ENCODE measurements at regions not wholly inside any gene's neighbourhood (a gene's known extent, or its start where the extent isn't known, plus 50 kb on each side); places are given as distances from the start of the nearest gene placed in this dataset.

DNA sequence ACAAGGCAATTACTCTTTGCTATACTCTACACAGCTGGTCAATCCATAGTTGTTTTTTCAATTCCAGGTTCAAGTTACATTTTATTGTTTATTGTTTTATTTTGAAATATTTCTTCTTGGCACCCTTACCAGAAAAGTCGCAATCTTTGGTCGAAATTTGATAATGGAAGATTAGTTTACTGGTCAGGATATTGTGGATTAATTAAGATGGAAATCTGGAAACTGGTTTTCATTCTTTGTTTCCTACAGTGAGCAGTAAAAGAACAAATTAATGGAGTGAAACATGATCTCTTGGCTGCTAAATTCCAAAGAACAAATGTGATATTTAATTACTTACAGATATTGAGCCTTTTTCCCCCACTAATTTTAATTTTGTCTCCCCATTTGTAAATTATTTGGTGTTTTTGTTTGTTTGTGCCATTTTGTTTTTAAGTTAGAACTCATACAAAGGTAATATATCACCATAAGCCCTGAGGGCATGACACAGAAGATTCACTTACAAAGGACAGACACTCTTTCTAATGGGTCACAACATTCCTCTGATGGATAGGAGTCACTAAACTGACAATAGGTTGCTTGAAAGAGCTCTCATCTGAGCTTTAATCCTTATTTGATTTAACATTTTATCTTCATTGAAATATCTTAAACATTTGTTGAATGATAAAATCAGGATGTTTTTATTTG lies 700.2 kb downstream of the KCNJ2 start:
- intact Hi-C loops (cut with DNase I; ENCODE audit: low total_unique reads): no loop called here
- Histone ChIP-seq H3K4me1 (no peaks in the 10 kb centered on the region), H3K27me3 (no peaks in the 10 kb centered on the region), H3K27ac (no peak overlapping the region), H3K4me3 (no peak overlapping the region), H3K9me3 (no peaks in the 10 kb centered on the region), H3K36me3 (no peaks in the 10 kb centered on the region)
- TF ChIP-seq, protein P1, sequence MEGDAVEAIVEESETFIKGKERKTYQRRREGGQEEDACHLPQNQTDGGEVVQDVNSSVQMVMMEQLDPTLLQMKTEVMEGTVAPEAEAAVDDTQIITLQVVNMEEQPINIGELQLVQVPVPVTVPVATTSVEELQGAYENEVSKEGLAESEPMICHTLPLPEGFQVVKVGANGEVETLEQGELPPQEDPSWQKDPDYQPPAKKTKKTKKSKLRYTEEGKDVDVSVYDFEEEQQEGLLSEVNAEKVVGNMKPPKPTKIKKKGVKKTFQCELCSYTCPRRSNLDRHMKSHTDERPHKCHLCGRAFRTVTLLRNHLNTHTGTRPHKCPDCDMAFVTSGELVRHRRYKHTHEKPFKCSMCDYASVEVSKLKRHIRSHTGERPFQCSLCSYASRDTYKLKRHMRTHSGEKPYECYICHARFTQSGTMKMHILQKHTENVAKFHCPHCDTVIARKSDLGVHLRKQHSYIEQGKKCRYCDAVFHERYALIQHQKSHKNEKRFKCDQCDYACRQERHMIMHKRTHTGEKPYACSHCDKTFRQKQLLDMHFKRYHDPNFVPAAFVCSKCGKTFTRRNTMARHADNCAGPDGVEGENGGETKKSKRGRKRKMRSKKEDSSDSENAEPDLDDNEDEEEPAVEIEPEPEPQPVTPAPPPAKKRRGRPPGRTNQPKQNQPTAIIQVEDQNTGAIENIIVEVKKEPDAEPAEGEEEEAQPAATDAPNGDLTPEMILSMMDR (IDR thresholded peaks at IDR 0.05): no peak
- no peak for TF ChIP-seq POLR2A (IDR thresholded peaks at IDR 0.05)
- DNase-seq: no peak

DNA sequence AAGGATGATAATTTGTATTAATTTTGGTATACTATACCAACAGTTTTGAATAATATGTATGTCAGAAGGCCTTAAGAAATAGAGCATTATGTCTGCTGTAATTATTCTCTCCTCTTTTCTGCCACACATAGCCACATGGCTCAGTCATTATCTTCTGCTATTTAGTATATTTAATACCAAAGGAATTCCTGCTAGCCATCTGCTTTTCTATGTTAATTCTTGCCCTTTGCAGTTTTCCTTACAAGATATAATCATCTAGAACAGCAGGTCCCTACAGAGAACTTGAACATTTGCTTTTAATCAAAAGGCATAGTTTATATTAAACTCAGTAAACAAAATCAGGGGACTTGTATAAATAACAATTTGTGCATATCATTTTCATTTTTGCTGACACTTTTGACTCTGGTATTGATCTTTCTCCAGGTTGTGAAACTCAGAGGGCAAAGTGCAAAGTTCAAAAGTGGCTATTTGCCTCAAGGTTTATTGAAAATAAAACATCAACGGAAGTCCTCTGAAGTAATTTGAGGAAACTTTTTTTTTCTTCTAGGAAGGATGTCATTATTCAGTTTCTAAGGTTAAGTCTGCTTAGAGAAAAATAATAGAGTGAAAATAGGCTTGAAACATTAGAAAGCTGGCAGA lies 702.0 kb downstream of the KCNJ2 start:
- intact Hi-C loops (cut with DNase I; ENCODE audit: low total_unique reads): no loop called here
- Histone ChIP-seq H3K36me3 (no peaks in the 10 kb centered on the region), H3K4me1 (no peaks in the 10 kb centered on the region), H3K9me3 (no peaks in the 10 kb centered on the region), H3K27me3 (no peaks in the 10 kb centered on the region), H3K27ac (no peak overlapping the region), H3K4me3 (no peak overlapping the region)
- no peak for TF ChIP-seq POLR2A (IDR thresholded peaks at IDR 0.05)
- TF ChIP-seq, protein P1 (IDR thresholded peaks at IDR 0.05): no peak
- DNase-seq: no peak

DNA sequence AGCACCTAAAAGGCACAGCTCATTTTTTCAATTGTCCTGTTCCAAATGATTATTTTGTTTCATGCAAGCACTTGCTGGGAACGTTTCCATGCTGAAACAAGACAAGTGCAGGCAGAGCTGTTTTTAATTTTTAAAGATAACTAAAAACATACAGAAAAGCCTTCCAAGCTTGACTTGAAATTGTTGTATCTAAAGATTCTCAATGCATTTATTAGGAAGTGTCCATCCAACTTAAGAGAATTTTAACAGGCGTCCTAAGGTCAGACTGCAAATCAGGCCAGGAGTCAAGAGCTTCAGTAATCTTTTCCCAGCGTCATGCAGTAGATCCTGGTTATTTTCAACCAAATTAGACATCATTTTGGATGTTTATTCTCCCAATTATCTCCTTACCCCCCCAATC lies 702.8 kb downstream of the KCNJ2 start:
- H3K4me1 ChIP-seq: no peaks in the 10 kb centered on the region
- TF ChIP-seq POLR2A (IDR thresholded peaks at IDR 0.05): no peak
- TF ChIP-seq, protein P1 (IDR thresholded peaks at IDR 0.05): no peak
- intact Hi-C loops (cut with DNase I; ENCODE audit: low total_unique reads): no loop called here
- no peak for DNase-seq
- no peaks in the 10 kb centered on the region for H3K36me3 ChIP-seq
- H3K9me3 ChIP-seq: no peaks in the 10 kb centered on the region
- H3K27ac ChIP-seq: no peak overlapping the region
- no peak overlapping the region for H3K4me3 ChIP-seq
- no peaks in the 10 kb centered on the region for H3K27me3 ChIP-seq

DNA sequence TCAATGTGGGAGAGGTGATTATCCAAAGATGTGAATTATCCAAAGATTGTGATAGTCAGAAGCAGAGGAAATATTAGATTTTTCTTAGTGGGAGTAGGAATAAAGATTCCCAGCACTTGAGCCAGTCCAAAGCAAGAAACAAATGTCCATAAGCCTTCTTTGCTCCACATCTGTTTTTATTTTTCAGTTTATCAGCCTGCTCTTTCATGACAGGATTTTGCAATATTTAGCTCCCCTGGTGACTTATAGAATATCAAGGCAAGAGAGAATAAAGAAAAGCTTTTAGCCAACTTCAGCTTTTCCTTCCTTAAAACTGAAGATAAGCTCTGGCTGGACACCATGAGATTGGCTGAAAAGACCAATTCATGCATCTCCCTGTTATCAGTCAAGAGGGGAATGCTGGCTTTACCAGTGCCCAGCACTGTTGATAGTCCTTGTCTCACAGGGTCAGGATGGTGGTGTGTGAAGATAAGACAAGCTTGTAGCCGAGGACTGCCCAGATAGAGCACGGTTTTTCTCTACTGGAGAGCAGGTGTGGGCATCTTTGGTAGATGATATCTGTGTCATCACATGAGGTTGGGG lies 706.5 kb downstream of the KCNJ2 start:
- no peak for DNase-seq
- TF ChIP-seq, protein P1 (IDR thresholded peaks at IDR 0.05): no peak
- TF ChIP-seq POLR2A (IDR thresholded peaks at IDR 0.05): no peak
- intact Hi-C loops (cut with DNase I; ENCODE audit: low total_unique reads): no loop called here
- Histone ChIP-seq H3K27ac (no peak overlapping the region), H3K9me3 (no peaks in the 10 kb centered on the region), H3K4me3 (no peak overlapping the region), H3K36me3 (no peaks in the 10 kb centered on the region), H3K4me1 (no peaks in the 10 kb centered on the region), H3K27me3 (no peaks in the 10 kb centered on the region)

DNA sequence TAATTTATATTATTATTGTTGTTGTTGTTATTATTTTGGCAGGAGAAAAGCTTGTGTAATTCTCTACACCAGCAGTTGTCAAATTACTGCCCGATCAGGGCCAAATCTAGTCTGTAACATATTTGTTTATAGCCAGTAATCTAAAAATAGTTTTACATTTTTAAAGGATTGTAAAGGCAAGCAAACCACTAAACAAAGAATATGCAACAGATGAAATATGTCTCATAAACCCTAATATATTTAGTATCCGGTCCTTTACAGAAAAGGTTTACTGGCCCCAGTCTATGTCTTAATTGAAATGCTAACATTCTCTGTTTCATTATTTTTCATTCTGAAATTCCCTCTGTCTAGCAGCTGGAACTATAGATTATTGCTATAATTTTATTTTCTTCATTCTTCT lies 709.5 kb downstream of the KCNJ2 start:
- no peak for TF ChIP-seq POLR2A (IDR thresholded peaks at IDR 0.05)
- TF ChIP-seq, protein P1 (IDR thresholded peaks at IDR 0.05): no peak
- H3K27ac ChIP-seq: no peak overlapping the region
- intact Hi-C loops (cut with DNase I; ENCODE audit: low total_unique reads): no loop called here

More for the DNA sequence above, 709.5 kb downstream of the KCNJ2 start:
- no peaks in the 10 kb centered on the region for H3K9me3 ChIP-seq
- no peak for DNase-seq
- H3K36me3 ChIP-seq: no peaks in the 10 kb centered on the region
- no peaks in the 10 kb centered on the region for H3K27me3 ChIP-seq
- no peaks in the 10 kb centered on the region for H3K4me1 ChIP-seq
- H3K4me3 ChIP-seq: no peak overlapping the region

Data from uterus (tissue), 3 donors.